HG02642 (cell line): ENCODE measurements at regions not wholly inside any gene's neighbourhood (a gene's known extent, or its start where the extent isn't known, plus 50 kb on each side); places are given as distances from the start of the nearest gene placed in this dataset.

ENCODE experiments used
- ATAC-seq: cut with Tn5 transposase; IDR thresholded peaks from one replicate; pipeline ENCODE4 v1.9.1; 2021; ENCODE audit warnings: mild to moderate bottlenecking; ENCODE audit not compliant: unreplicated experiment, poor library complexity

DNA sequence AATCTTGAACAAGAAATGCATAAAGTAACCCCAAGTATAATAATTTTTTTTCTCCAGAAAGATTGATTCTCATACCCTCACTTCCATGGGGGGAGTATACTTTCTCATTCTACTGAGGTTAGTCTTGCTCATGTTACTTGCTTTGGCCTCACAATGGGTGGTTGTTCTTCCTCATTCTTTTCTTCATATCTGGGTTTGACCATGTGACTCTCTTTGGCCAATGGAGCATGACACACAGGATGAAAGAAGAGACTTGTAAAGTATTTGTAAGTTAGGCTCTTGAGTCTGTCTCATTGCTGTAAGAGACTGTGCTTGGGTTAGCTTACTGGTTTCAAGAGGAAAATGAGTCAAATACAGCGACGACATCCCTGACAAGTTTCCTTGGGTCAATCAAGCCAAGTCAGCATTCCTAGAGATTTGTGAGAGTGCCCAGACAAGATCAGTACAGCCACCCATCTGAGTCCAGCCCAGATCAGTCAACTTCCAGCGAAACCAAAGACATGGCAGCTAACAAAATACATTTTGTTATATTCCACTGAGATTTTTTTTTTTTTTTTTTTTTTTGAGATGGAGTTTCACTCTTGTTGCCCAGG lies 970.2 kb downstream of the BCL11A start:
- no peak for ATAC-seq

DNA sequence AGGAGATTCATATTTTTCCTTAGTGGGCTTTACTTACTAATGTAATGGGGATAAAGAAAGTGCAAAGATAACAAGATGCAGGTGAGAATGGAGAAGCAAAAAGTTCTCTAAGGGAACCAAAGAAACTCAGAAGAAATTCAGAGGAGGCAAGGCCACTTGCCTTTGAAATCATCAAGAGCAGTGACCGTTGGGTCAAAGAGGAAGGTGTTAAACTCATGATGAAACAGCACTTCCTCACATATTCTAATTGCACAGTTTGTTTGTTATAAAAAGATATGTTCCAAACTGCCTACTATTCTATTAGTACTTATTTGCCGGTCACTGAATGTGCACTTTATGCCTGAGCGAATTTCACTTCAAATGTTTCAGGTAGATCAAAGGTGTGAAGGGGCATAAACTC lies 975.1 kb downstream of the BCL11A start:
- no peak for ATAC-seq

DNA sequence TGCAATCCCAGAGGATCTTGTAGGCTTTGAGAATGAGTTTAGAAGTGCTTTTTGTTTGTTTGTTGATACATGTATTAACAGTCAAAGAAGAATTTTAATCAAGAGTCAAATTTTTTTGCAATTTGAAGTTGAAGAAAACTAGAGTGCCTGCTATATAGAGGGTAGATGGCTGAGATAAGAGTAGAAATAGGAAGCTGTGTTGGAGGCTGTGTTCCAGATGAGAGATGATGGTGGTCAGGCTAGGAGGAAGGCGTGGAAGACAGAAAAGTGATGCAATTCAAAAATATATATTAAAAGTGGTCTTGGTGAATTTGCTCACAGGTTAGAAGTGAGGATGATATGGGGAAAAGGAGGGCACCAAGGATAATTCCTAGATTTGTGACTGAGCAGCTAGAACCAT lies 978.3 kb downstream of the BCL11A start:
- no peak for ATAC-seq

DNA sequence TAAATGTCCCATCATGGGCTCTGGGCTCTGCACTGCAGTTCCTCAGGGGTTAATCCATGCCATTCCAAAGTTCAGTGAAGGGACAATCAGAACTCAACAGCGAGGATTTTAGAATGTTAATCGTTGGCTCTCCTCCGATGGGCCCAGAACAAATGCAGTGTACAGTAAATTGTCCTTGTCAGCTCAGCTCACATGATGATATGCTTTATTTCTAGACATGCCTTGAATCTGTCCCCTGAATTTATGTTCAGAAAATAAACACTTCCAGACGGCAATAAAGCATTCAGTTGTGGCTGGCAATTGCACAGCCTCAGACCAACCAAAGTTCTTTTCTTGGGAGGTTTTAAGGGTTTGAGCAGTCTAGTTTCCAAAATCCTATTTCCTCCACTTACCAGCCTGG lies 981.2 kb downstream of the BCL11A start:
- ATAC-seq: no peak

DNA sequence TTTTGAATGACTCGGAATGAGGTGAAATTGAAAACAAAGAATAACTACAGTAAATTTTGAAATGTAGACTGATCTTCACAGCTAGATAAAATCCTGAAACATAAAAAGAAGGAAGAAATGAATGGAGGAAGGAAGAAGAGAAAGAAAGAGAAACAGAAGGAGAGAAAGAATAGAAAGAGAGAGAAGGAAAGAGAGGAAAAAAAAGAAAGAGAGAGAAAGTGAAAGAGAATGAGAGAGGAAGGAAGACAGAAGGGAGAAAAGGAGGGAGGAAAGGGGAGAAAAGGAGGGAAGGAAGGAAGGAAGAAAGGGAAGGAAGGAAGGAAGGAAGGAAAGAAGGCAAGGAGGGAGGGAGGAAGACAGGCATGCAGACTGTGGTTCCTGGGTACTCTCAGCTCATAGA lies 982.6 kb downstream of the BCL11A start:
- ATAC-seq: no peak

DNA sequence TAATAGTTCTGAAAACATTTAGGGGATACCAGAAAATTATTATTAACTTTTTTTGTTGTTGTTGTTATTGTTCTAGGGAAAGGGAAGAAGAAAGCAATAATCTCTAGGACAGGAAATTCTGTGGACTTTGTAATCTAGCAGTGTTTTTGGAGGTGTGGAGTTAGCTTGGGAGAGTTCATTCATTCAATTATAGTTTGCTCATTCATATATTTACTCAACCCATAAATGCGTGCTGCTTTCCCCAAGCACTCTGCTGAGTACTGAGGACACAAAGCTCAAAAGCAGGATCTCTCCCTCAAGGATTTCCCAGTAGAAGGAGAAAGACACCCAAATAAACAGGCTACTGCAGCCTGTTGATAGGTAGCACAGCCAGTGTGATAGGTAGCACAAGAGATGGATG lies 984.3 kb downstream of the BCL11A start:
- ATAC-seq: no peak

DNA sequence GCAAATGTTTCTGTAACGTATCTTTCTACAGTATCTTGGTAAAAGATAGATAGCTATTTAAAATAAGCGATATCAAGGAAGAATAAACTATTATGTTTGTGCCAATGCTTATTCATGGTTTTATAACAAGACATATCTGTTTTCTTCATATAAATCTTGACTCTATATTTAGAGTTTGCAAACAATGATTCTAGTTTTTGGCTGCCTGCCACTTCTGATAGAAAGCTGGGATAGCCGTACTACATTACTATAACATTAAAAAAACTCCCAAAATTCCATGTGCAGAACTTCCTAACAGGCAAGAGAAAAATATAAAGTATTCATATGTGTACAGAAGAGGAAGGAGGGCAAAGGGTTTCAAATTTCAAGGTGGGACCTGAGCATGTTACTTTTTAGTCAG lies 985.0 kb downstream of the BCL11A start:
- ATAC-seq: no peak

DNA sequence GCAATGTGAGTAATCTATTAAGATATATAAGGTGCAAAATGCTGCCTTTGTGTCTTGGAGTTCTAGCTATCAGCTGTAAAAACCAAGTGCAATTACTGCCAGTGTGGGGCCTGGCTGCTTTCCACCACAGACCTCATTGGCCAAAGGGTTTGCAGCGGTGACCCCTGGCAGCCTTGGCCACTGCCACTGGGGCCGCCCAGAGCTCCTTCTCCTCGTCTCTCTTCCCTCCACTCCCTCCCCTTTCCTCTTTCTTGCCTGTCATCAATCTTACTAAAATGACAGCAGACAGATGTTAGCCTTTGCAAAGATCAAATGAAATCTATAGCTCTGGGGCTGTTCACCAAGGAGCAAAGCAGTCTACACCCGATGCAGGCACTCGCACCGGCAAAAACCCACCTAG lies 986.3 kb downstream of the BCL11A start:
- ATAC-seq: no peak

DNA sequence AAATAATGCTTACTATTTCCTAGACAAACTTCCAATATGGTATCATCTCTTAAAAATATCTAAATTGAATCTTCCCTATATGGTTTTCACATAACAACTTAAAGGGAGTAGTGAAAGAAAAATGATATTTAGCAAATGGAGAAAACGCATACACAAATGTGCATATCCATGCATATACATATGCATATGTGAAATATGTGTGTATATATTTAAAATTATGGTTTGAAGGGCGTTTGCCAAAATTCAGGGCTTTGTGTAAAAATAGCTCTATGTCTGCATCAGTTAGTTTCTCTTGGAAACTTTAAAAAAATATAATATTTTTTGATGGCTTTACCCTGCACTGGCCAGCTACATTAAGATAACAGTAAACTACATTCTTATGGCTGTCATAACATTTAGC lies 986.7 kb downstream of the BCL11A start:
- no peak for ATAC-seq

DNA sequence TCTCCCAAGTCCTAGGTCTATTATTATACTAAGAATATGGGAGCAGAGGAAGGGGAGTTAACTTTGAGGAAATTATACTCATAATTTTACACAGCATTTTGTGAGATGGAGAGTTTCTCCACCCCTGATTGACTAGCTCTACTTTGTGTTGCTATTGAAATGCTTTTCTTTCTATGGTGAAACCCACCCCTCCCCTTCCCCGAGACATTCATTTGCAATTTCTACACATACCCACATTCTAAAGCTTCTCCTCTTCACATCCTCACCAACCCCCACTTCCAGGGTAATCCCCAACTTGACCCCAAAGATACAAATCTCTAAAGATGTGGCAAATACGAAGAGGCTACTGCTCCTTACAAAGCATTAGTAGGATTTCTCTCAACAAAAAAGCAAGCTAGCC lies 992.2 kb downstream of the BCL11A start:
- no peak for ATAC-seq

DNA sequence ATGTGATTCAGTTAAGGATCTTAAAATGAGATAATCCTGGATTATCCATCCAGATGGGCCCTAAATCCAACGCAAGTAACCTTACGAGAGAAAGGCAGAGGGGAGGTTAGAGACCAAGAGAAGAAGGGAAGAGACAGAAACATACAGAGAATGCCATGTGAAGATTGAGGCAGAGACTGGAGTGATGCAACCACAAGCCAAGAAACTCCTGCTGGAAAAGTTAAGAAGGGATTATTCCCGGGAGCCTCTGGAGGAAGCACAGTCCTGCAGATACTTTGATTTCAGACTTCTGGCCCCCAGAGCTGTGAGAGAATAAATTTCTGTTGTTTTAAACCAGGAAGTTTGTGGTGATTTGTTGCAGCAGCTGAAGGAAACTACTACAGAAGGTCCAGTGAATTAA lies 992.7 kb downstream of the BCL11A start:
- ATAC-seq: no peak

DNA sequence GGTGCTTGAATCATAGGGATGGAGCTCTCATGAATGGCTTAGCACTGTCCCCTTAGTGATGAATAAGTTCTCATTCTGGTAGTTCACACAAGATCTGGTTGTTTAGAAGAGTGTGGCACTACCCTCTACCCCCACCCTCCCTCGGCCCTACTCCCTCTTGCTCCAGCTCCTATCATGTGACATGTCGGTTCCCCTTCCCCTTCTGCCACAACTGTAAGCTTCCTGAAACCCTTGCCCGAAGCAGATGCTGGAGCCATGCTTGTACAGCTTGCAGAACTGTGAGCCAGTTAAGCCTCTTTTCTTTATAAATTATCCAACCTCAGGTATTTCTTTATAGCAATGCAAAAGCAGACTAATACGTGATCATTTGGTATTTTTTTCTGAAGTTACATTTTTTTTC lies 1012.6 kb downstream of the BCL11A start:
- no peak for ATAC-seq

DNA sequence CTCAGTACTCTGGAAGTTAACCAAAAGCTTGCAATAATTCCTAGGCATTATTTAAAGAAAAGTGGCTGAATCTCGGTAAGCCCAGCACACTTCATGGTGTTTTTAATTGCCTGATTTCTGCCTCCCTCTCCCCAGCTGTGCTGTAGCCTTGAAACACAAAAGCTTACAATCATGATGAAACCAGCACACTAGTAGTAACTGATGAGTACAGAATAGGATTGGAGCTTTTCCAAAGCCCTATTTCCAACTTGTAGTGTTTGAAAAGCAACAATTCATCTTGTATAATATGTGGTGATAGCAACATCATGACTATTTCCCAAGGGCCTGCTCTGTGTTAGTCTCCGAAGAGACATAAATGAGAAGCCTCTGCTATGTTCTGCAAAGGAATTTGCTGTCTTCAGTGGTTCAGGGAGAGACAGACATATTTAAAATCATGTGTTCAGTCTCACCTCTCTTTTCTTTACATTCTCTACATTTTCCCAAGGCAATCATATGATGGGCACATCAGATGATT lies 1015.0 kb downstream of the BCL11A start:
- no peak for ATAC-seq

DNA sequence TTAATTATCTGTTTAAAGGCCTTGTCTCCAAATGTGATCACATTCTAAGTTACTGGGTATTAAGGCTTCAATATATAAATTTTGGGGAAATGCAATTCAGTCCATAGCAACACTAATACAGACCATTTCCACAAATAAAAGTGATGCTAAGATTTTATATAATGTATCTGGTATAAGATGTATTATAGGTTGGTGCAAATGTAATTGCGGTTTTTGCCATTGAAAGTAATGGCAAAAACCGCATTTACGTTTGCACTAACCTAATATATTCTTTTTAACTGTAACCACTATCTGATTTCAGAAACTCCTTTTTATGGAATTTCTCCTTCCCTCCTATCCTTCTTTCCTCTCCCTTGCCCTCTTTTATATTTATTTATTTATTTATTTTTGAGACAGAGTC lies 1020.6 kb downstream of the BCL11A start:
- no peak for ATAC-seq

DNA sequence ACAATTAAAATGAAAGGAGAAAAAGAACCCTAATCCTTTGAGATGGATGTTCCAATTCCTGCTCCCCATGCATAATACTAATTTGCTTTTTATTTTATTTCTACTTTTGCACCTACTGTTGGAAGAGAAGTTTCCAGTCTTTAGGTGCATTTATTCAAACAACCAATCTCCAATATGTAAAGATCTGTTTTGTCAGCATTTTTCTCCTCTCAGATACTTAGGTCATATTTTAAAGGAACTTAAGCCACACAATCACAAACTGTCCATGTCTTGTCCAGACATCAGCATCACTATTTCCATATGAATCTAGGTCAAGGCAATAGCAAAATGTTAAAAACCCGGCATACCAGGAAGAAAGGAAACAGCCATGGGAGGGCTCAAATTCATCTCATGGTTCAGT lies 1023.2 kb downstream of the BCL11A start:
- ATAC-seq: no peak

DNA sequence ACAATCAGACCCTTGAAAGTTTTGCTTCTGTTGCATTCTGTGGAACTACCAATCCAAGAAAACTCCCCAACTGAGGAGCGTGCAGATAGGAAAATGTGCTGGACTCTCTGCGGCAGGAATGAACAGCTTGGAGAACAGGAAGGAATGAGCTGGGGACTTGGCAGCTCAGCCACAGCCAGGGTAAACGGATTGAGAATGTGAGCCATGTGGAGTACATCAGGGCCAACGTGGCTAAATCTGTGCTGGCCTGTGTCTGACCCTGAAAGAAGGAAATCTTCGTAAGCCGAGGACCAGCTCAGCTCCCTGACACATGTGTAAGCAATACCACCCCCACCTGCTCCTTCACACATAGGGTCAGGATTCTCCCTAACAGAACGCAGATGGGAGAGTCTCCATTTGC lies 1023.7 kb downstream of the BCL11A start:
- ATAC-seq: no peak

DNA sequence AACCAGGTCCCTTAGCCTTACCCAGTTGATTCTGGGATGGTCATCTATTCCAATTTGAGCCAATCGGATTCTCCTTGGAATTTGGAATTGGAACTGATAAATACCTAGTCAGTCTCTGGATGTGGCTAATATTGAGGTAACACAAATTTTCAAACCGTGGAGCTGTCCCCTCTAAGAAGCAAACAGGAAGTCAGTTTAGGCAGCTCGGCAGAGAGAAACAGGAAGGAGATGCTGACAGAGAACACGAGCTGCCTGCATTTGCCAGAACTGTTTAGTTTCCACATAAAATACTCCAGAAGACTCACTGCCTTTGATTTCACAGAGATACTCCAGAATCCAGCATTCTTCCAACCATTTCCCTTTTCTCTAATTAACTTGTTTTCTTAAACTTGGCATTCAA lies 1024.9 kb downstream of the BCL11A start:
- no peak for ATAC-seq

DNA sequence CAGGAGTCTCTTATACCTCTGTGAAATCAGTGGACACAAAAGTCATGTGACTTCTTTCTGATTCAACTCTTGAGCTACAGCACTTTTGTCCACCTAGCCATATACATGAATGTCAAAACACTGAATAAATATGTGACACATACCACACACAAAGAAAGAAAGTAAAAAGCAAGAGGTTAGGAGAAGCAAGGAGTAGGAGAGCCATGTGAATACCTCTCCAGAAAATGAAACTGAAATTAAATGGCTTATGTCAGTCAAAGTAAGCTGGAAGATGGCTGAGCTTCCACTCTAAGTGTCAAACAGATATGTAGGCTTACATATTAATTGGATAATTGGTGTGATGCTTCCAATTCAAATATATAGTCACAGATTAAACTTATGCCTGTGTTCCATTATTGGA lies 1050.5 kb downstream of the BCL11A start:
- ATAC-seq: no peak

DNA sequence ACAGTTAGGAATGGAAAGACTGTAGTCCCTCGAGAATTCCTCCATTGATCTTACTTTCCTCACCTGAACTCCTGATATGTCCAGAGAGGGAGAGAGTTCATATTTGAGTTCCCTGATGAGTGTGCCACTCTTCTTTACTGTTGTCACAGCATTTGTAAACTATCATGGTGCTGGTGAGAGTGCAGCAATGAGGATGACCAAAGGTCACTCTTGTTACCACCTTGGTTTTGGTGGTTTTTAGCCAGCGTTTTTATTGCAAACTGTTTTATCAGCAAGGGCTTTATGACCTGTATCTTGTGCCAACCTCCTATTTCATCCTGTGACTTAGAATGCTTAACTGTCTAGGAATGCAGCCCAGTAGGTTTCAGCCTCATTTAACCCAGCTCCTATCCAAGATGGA lies 1062.5 kb downstream of the BCL11A start:
- ATAC-seq: no peak

DNA sequence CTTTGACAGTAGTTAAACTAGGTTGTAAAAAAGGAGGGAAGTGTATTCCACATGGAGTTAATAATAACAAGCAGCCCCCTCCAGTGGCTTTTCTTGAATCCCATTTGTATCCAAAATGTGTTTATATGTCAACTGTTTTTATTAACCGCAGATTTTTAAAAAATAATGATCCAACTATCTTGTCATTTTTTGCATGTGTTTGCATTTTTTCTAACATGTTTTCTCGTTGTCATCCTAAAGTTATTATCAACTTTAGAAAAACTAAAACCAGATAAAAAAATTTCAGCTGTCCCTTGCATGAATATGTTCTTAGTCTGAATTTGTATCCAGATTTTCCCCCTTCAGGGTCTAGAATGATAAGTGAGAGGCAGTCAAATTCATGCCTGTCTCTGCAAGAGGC lies 1063.3 kb downstream of the BCL11A start:
- ATAC-seq: no peak

DNA sequence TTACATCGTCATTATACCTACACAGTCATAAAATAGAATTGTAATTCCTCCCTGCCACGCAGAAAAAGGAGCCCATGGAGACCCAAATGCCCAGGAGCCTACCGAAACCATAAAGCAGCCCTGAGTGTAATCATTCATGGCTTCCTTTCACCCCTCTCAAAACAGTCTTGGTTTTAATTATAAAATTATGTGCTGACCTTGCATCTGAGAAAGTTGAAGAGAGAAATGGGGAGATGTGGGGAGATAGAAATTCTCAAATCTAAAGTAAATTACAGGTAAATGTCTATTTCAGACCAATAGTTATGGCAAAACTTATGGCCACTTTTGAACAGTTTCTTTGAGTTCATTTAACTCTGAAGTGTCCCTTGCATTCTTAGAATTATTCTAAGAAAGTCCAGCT lies 1068.8 kb downstream of the BCL11A start:
- ATAC-seq: no peak

DNA sequence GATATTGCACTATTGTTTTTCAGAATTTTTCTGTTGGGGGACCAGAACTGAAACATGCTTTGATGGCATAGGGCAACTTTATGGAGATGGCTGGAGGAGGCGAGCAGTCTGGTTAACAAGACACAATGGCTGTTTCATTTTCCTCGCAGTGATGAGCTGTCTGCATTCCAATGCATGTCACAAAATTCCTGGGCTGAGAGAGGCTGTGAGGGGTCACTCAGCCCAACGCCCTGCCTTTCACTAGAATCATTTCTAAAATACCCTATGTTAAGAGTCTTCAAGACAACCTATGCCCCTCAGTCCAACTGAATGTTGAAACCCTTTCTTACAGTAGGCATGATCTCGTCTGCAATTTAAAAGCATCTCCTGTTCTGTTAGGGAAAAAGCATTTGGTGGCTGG lies 1090.0 kb downstream of the BCL11A start:
- no peak for ATAC-seq
